ENCODE measurements at regions not wholly inside any gene's neighbourhood (a gene's known extent, or its start where the extent isn't known, plus 50 kb on each side); places are given as distances from the start of the nearest gene placed in this dataset.
"Not testable (repeated sequence)": the region's sequence is repeated elsewhere in the genome, so short reads cannot be mapped to it uniquely, and the experiment has no call there.

- intact Hi-C loops (cut with micrococcal nuclease): no loop called here
- H3K36me3 Mint-ChIP-seq: no peaks in the 10 kb centered on the region
- peaks cover 15% of the 10 kb centered on the region for H3K9me3 Mint-ChIP-seq
- no peaks in the 10 kb centered on the region for H3K4me1 Mint-ChIP-seq (ENCODE audit: low read depth)
- POLR2A ChIA-PET: no interaction called here
- H3K4me3 Mint-ChIP-seq: no peak overlapping the region
- no peak for DNase-seq
- H3K27ac Mint-ChIP-seq: no peak overlapping the region
- CTCF ChIA-PET: no interaction called here
- H3K27me3 Mint-ChIP-seq: no peaks in the 10 kb centered on the region
Observed at GRCh38 chr21:16460936-16461335, 731.2 kb downstream of the USP25 start.

DNA sequence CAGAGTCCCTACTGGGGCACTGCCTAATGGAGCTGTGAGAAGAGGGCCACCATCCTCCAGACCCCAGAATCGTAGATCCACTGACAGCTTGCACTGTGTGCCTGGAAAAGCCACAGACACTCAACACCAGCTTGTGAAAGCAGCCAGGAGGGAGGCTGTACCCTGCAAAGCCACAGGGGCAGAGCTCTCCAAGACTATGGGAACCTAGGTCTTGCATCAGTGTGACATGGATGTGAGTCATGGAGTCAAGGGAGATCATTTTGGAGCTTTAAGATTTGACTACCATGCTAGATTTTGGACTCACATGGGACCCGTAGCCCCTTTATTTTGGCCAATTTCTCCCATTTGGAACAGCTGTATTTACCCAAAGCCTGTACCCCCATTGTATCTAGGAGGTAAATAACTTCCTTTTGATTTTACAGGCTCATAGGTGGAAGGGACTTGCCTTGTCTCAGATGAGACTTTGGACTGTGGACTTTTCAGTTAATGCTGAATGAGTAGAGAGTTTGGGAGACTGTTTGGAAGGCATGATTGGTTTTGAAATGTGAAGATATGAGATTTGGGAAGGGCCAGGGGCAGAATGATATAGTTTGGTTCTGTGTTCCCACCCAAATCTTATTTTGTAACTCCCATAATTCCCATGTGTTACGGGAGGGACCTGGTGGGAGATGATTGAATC is 734.6 kb downstream of the USP25 start:
- H3K4me1 Mint-ChIP-seq (ENCODE audit: low read depth); intact Hi-C loops (cut with micrococcal nuclease); H3K27me3 Mint-ChIP-seq; H3K4me3 Mint-ChIP-seq; H3K36me3 Mint-ChIP-seq; POLR2A ChIA-PET; H3K27ac Mint-ChIP-seq; CTCF ChIA-PET; DNase-seq: not testable (repeated sequence)
- H3K9me3 Mint-ChIP-seq: peaks cover 15% of the 10 kb centered on the region

GRCh38 chr21:16468184-16468583 is 738.4 kb downstream of the USP25 start:
- intact Hi-C loops (cut with micrococcal nuclease): no loop called here
- Mint-ChIP-seq H3K9me3 (peaks cover 8% of the 10 kb centered on the region), H3K4me1 (ENCODE audit: low read depth) (no peaks in the 10 kb centered on the region), H3K27me3 (no peaks in the 10 kb centered on the region), H3K36me3 (no peaks in the 10 kb centered on the region), H3K4me3 (no peak overlapping the region), H3K27ac (no peak overlapping the region)
- POLR2A ChIA-PET: no interaction called here
- no peak for DNase-seq
- CTCF ChIA-PET: no interaction called here

- H3K27me3 Mint-ChIP-seq: no peaks in the 10 kb centered on the region
- peaks cover 6% of the 10 kb centered on the region for H3K9me3 Mint-ChIP-seq
- no peaks in the 10 kb centered on the region for H3K36me3 Mint-ChIP-seq
- no peaks in the 10 kb centered on the region for H3K4me1 Mint-ChIP-seq (ENCODE audit: low read depth)
- DNase-seq: no peak
- POLR2A ChIA-PET: no interaction called here
- H3K27ac Mint-ChIP-seq: no peak overlapping the region
- H3K4me3 Mint-ChIP-seq: no peak overlapping the region
- CTCF ChIA-PET: no interaction called here
- intact Hi-C loops (cut with micrococcal nuclease): no loop called here
Observed at GRCh38 chr21:16473988-16474387, 744.2 kb downstream of the USP25 start.

- intact Hi-C loops (cut with micrococcal nuclease): no loop called here
- Mint-ChIP-seq H3K27ac (no peak overlapping the region), H3K9me3 (peaks cover 18% of the 10 kb centered on the region), H3K36me3 (no peaks in the 10 kb centered on the region), H3K4me3 (no peak overlapping the region), H3K27me3 (no peaks in the 10 kb centered on the region), H3K4me1 (ENCODE audit: low read depth) (no peaks in the 10 kb centered on the region)
- POLR2A ChIA-PET: no interaction called here
- CTCF ChIA-PET: no interaction called here
- no peak for DNase-seq
Observed at GRCh38 chr21:16476056-16476825, 746.5 kb downstream of the USP25 start.

- intact Hi-C loops (cut with micrococcal nuclease): no loop called here
- Mint-ChIP-seq H3K9me3 (peaks cover under 1% of the 10 kb centered on the region), H3K27ac (no peak overlapping the region), H3K4me3 (no peak overlapping the region), H3K36me3 (no peaks in the 10 kb centered on the region), H3K27me3 (no peaks in the 10 kb centered on the region), H3K4me1 (ENCODE audit: low read depth) (no peaks in the 10 kb centered on the region)
- POLR2A ChIA-PET: no interaction called here
- CTCF ChIA-PET: no interaction called here
- no peak for DNase-seq
Observed at GRCh38 chr21:16488042-16488441, 758.3 kb downstream of the USP25 start.

- Mint-ChIP-seq H3K4me1 (ENCODE audit: low read depth) (no peaks in the 10 kb centered on the region), H3K27ac (no peak overlapping the region), H3K36me3 (no peaks in the 10 kb centered on the region), H3K4me3 (no peak overlapping the region), H3K27me3 (no peaks in the 10 kb centered on the region), H3K9me3 (peaks cover 9% of the 10 kb centered on the region)
- ChIA-PET CTCF (interaction anchor here (0.6 kb wide), 1 partner anchor 26 kb away, joined by 3 read pairs; no protein-coding TSS in a partner anchor), POLR2A (no interaction called here)
- DNase-seq: no peak
- intact Hi-C loops (cut with micrococcal nuclease): no loop called here
Observed at GRCh38 chr21:16492356-16492755, 762.6 kb downstream of the USP25 start.

- ChIA-PET POLR2A (no interaction called here), CTCF (interaction anchor here (0.6 kb wide), 1 partner anchor 26 kb away, joined by 3 read pairs; no protein-coding TSS in a partner anchor)
- intact Hi-C loops (cut with micrococcal nuclease): no loop called here
- H3K27ac Mint-ChIP-seq: no peak overlapping the region
- no peak for DNase-seq
- peaks cover 12% of the 10 kb centered on the region for H3K9me3 Mint-ChIP-seq
- H3K27me3 Mint-ChIP-seq: no peaks in the 10 kb centered on the region
- no peaks in the 10 kb centered on the region for H3K36me3 Mint-ChIP-seq
- no peaks in the 10 kb centered on the region for H3K4me1 Mint-ChIP-seq (ENCODE audit: low read depth)
- H3K4me3 Mint-ChIP-seq: no peak overlapping the region
Observed at GRCh38 chr21:16492892-16493291, 763.1 kb downstream of the USP25 start.

DNA sequence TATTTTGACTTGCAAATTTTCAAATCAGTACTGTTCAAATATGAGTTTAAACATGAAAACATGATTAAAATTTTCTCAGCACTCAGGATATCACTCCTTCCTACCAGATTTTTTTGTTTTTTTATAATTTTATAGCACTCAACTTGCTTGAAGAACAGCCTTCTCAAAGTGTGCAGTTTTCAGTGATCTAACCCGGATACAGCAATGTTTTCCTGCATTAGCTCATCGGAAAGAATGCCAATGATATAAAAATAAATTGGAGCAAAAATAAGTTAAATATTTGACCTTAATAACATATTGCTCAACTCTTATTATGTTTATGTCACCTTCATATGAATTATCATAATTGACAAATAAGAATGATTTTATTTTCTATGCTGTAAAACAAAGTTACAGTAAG is 766.8 kb downstream of the USP25 start:
- ChIA-PET CTCF (no interaction called here), POLR2A (no interaction called here)
- intact Hi-C loops (cut with micrococcal nuclease): no loop called here
- Mint-ChIP-seq H3K36me3 (no peaks in the 10 kb centered on the region), H3K27ac (no peak overlapping the region), H3K4me3 (no peak overlapping the region), H3K27me3 (no peaks in the 10 kb centered on the region), H3K9me3 (peaks cover 16% of the 10 kb centered on the region), H3K4me1 (ENCODE audit: low read depth) (no peaks in the 10 kb centered on the region)
- DNase-seq: no peak

DNA sequence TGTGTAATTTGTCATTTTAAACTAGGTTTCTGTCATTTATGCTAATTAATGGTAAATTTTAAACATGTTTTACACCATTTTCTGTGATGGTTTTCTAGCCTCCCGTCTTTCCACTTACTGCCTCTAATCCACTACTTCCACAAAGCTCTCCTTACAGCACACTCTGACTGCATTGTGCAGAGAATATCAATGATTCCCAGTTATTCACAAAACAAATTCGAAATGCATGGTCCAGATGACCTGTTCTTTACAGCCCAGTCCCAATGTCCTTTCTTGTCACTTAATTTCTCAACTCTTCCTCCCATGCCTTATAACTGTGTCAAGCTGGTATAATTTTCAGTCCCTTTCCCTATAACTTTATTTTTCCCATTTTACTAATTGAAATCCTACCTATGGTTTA is 770.5 kb downstream of the USP25 start:
- H3K36me3 Mint-ChIP-seq: no peaks in the 10 kb centered on the region
- peaks cover 15% of the 10 kb centered on the region for H3K9me3 Mint-ChIP-seq
- intact Hi-C loops (cut with micrococcal nuclease): no loop called here
- H3K4me1 Mint-ChIP-seq (ENCODE audit: low read depth): no peaks in the 10 kb centered on the region
- H3K27me3 Mint-ChIP-seq: no peaks in the 10 kb centered on the region
- no peak for DNase-seq
- H3K27ac Mint-ChIP-seq: no peak overlapping the region
- no peak overlapping the region for H3K4me3 Mint-ChIP-seq
- ChIA-PET CTCF (no interaction called here), POLR2A (no interaction called here)

- intact Hi-C loops (cut with micrococcal nuclease): no loop called here
- DNase-seq: no peak
- ChIA-PET CTCF (no interaction called here), POLR2A (no interaction called here)
- H3K36me3 Mint-ChIP-seq: no peaks in the 10 kb centered on the region
- H3K4me1 Mint-ChIP-seq (ENCODE audit: low read depth): no peaks in the 10 kb centered on the region
- no peak overlapping the region for H3K27ac Mint-ChIP-seq
- peaks cover 11% of the 10 kb centered on the region for H3K9me3 Mint-ChIP-seq
- no peak overlapping the region for H3K4me3 Mint-ChIP-seq
- H3K27me3 Mint-ChIP-seq: no peaks in the 10 kb centered on the region
Observed at GRCh38 chr21:16502273-16502672, 772.5 kb downstream of the USP25 start.

GRCh38 chr21:16502897-16503296 is 773.1 kb downstream of the USP25 start:
- Mint-ChIP-seq H3K4me1 (ENCODE audit: low read depth) (no peaks in the 10 kb centered on the region), H3K4me3 (no peak overlapping the region), H3K36me3 (no peaks in the 10 kb centered on the region), H3K27me3 (no peaks in the 10 kb centered on the region), H3K9me3 (peaks cover 9% of the 10 kb centered on the region), H3K27ac (no peak overlapping the region)
- POLR2A ChIA-PET: no interaction called here
- no peak for DNase-seq
- CTCF ChIA-PET: no interaction called here
- intact Hi-C loops (cut with micrococcal nuclease): no loop called here

GRCh38 chr21:16504281-16504680 is 774.5 kb downstream of the USP25 start:
- ChIA-PET POLR2A (no interaction called here), CTCF (no interaction called here)
- no peak for DNase-seq
- Mint-ChIP-seq H3K36me3 (no peaks in the 10 kb centered on the region), H3K27me3 (no peaks in the 10 kb centered on the region), H3K27ac (no peak overlapping the region), H3K4me3 (no peak overlapping the region), H3K9me3 (peaks cover 8% of the 10 kb centered on the region), H3K4me1 (ENCODE audit: low read depth) (no peaks in the 10 kb centered on the region)
- intact Hi-C loops (cut with micrococcal nuclease): no loop called here

Measured in activated CD4-positive, alpha-beta memory T cell treated with anti-CD3 and anti-CD28 coated beads for 36 hours (primary cell).